GM19238 (cell line): ENCODE measurements at regions not wholly inside any gene's neighbourhood (a gene's known extent, or its start where the extent isn't known, plus 50 kb on each side); places are given as distances from the start of the nearest gene placed in this dataset.
"Not testable (repeated sequence)": the region's sequence is repeated elsewhere in the genome, so short reads cannot be mapped to it uniquely, and the experiment has no call there.

Experiments used
- DNase-seq: peaks from one replicate; pipeline ENCODE4 v3.0.0; 2011; ENCODE audit warnings: low spot score; ENCODE audit not compliant: insufficient read length

DNA sequence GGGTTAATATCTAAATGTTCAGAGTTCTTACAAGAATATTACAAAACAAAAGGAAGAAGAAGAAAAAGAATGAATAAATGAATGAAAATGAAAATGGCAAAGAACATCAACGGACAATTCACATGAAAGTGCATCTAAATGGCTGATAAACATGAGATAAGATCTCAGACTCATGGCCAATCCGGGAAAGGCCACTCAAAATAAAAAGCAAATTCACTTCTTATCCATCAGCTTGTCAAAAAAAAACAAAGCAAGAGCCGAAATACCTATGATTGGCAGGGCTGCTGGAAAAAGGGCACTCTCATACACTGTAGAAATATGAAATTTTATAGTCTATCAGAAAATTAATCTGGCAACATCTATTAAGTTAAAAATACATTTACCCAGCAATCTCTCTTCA lies 103.6 kb upstream of the EDEM3 start:
- no peak for DNase-seq

DNA sequence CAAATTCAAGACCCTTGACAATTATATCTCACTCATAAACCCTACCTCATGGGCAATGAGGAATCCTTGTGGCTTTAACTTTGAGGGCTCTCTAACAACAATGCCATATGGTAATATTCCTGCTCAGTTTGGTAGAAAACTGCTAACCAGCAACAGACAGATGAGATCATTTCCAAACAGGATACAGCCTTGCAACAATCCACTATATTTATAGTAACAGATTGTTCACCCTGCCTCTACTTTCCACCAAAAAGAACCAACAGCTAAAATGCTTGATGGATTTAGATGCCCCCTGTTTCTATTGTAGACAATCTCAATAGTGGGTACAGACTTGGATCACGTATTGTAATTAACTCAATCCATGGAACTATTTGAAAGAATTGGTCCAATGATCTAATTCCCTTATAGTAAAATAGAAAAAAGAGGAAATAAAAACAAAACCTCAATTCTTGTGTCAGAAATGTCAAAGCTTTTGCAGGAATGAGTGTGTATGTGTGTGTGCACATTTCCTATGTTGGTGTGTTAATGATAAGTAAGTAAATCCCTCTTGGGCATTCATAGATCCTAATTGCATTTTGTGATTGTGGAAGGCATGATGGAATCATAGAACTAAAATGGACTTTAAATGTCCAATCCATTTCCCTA lies 100.0 kb upstream of the EDEM3 start:
- no peak for DNase-seq

DNA sequence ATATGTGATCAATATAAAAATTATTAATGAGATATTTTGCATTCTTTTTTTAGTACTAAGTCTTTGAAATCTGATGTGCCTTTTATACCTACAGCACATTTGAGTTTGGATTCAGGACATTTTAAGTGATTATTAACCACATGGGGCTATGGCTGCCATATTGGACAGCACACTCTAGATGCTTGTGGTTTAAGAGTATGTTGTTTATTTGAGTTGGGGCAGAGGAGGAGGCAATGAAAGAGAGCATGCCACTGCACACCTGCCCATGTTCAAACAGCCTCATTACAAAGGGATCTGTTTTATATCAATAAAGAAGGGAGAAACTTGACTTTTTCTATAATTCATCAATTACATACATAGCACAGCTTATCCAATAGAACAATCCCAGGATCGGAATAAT lies 99.4 kb upstream of the EDEM3 start:
- DNase-seq, result no peak

DNA sequence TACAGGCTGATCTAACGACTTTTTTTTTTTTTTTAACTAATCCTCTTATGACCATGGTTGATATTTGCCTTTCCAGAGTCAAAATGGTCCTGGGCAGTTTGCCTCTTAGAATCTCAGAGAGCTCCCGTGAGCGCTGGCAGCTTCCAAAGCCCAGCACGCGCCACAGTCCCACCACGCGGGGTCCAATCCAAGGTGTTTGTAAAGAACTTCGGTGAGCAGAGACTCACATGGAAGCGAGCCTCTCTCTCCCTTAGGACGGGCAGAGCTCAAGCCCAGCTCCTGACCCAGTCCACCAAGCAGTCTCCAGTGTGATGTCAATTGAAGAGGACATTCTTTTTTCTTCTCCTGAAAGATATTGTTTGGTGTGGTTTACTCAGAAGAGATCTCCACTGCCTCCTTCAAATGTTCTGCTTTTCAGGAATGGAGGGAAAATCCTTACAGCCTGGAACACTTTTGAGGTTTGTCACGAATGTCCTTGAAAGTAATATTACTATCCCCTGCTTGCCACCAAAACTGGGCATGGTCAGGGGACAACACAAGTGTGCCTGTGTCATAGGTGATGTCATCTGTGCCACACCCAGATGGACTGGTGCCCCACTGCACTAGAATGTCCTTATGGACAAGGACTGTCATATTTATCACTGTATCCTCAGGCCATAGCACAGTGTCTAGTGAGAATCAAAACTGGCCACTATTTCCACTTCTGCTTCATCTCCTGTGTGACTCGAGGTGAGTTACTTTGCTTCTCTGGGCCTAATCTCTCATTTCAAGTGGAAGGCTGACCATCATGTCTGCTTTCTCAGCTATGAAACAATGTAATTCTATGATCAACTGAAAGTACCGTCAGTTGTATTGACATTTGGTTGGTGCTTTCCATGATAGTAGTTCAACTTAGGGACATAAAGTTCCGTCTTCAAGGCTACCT lies 97.4 kb upstream of the EDEM3 start:
- no peak for DNase-seq

DNA sequence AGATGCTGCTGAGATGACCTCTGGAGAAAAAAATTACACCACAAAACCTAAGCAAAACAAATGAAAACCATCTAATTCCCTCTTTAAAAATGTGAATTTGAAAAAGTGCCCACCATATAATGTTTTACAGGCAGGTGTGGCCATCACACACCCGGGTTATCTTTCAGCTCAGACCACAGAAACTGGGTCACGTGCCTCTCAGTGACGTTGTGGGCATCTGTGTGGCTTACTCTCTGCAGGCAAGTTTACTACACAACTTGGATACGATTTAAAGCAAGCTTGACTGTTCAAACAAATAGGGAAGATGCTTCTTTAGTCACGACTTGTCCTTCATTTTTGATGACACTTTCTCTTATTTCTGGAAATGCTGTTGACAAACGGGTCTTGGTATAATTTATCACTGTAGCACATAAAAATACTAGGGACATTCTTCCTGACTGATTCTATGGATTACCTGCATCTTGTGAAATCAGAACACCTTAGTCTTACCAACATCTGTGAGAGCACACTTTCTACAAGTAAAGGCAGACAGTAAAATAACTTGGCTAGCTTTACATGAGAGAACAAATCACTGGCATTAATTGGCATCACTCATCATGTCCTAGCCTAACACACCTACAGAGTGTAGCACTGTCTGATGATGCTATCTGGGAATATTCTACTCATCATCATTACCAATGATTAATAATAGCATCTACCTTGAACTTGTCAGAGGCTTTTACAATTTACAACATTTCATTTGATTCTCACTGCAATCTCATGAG lies 89.3 kb upstream of the EDEM3 start:
- DNase-seq, result no peak

DNA sequence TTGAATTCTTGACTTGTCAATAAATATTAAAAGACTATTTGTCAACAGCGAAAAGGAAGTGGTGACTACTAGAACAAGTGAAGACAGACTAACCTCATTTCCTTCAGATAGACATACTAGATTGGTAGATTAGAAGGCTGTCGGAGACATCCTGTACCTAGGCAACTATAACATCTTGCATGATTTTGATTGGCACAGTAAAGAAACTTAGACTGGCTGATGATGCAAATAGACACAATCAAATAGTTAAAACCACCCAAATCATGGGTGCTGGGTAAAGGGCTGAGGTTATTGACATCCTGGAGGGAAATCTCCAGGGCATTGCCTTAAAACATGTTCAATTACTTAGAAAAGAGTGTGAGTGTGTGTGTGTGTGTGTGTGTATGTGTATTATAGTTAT lies 85.9 kb upstream of the EDEM3 start:
- DNase-seq, result no peak

DNA sequence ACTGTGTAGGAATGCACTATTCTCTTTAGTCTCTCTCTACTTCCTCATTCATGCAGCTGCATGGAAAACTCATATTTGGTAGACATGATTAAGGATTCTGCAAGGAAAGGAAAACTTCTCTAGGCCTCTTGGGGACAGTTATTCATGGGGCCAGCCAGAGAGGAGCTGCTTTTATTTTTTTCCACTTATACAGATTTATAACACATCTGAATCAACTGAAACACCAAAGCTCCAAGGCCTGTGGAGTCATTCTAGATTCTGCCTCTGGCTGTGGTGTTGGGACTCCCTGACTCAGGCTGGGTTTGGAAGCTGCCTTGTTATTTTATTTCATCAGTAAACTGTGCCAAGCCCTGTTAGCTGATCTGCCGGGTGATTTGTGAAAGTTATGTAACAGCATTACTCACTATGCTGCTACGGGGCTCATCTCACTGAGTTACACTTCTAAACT lies 83.9 kb upstream of the EDEM3 start:
- no peak for DNase-seq

DNA sequence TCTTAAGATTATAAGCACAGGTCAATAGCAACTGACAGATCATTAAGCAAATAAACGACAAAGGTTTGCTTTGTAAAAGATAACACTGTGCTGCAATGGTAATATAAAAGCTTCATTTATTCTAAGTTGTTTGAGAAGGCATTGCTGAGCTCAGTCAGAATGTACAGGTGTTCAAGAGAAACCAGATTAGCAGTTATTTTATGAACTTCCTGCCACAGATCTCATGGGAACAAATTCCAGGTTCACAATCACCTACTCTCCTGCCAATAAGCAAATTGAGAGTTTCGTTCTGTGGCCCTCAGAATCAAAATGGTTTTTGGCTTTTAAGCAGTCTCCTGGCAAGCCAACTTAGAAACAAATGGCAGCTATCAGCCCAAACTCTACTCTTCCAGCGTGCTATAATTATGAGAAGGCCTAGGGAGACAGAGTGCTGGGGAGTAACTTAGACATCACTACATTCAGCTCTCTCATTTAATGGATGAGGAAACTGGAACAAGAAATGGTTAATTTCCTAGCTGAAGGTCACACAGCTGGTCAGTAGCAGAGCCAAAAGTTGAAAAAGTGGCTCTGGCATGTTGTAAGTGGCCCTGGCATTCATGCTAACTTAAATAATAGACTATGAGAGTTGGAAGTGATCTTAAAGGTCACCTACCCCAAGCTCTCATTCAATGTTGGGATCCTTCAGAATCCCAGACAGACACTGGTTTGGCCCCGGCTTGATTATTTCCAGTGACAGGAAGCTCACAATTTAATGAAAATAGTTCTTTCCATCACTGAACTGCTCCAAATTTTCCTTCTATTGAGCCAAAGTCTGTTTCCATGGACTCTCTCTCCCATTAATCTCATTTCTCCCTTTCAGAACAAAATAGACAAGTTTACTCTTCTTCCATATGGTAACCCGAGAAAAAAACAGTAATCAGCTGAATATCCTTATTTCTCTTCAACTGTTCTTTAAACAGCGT lies 82.6 kb upstream of the EDEM3 start:
- DNase-seq, result no peak

DNA sequence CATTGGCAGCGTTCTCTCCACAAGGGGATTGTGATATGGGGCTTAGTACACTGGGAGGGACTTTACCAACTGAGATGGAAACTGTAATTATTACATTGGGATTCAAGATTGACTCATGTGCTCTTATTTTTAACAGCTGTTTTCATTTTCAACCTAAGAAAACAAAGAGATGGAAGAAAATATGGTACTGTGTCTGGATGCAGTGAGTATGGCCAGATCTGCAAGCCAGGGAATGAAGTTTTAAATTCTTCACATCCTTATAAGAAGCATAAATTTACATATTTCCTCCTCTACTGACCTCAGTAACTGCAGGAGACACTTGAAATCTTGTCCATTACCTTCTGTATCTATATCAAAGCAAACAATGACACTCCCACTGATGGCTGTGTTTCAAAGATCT lies 81.5 kb upstream of the EDEM3 start:
- no peak for DNase-seq

DNA sequence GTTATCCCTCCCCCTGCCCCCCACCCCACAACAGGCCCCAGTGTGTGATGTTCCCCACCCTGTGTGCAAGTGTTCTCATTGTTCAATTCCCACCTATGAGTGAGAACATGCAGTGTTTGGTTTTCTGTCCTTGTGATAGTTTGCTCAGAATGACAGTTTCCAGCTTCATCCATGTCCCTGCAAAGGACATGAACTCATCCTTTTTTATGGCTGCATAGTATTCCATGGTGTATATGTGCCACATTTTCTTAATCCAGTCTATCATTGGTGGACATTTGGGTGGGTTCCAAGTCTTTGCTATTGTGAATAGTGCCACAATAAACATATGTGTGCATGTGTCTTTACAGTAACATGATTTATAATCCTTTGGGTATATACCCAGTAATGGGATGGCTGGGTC lies 79.3 kb upstream of the EDEM3 start:
- not testable (repeated sequence) for DNase-seq

DNA sequence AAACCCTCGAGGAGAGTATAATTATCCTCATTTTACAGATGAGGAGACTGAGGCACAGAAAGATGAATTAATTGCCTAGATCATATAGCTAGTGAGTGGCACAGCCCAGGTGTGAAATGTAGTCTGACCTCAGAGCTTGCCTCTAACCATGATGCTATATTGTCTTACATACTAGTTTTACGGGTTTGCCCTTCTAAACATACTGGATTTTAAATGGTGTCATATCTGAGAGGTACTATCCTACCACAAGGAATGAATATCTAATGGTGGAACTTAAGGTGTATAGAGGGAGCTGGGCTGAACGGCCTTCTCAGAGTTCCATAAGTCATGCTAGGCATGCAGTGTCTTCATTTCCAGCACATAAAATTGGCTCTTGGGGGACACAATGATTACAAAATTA lies 77.9 kb upstream of the EDEM3 start:
- no peak for DNase-seq

DNA sequence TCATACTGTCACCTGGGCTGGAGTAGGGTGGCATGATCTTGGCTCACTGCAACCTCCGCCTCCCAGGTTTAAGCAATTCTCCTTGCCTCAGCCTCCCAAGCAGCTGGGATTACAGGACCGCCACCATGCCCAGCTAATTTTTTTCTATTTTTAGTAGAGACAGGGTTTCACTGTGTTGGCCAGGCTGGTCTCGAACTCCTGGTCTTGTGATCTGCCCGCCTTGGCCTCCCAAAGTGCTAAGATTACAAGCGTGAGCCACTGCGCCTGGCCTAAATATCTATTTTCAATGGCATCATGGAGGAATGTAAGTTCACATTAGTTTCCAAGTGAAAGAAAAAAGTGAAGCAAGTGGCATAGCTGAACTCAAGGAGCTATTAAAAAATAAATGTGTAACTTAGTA lies 74.8 kb upstream of the EDEM3 start:
- not testable (repeated sequence) for DNase-seq

DNA sequence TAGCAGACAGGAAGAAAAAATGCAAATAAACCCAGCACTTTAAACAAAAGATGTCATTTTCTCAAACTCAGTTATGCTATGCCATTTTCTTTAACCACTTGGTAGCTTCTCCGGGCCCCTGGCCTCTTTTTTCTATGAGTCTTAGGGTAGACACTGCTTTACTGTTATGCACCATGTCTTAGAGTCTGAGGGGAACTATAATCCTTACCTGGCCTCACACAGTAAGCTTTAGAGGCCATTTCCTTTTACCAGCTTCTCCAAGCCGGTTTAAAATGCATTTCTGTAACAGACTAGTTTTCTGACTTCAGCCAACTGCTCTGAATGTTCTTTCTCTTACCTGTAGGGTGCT lies 73.7 kb upstream of the EDEM3 start:
- DNase-seq, result no peak

DNA sequence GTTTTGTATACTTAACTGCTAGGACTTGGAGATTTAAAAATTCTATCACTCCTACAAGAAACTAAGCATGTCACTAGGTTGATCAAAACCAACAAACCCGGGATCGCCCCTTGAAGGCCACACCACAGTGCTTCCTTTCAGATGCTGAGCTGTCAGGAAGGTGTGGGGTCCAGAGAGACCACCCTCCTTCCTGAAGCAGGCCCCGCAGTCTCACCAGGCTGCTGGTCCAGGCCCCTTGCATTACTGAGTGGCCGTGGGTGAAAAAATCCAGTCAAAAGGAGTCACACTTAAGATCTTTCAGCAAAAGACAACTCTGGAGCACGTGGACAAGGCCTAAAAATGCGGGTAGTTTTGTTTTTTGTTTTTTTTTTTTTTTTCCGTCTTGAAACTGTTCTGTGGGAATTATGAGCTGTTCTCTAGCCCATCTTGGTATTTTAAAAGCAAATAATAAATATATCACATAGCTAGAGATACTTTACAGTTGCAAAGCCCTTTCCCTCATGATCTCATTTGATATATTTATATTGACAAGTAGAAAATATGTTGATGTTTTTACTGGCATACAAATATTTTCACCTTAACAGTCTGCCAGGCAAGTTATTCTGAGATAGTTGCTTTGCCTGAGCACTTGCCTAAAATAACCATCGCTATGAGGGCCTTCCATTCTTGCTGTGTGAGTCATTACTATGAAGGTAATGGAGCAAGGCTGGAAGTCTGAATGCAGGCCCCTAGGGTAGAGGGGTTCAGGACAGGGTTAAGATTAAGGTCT lies 73.1 kb upstream of the EDEM3 start:
- DNase-seq, result no peak

DNA sequence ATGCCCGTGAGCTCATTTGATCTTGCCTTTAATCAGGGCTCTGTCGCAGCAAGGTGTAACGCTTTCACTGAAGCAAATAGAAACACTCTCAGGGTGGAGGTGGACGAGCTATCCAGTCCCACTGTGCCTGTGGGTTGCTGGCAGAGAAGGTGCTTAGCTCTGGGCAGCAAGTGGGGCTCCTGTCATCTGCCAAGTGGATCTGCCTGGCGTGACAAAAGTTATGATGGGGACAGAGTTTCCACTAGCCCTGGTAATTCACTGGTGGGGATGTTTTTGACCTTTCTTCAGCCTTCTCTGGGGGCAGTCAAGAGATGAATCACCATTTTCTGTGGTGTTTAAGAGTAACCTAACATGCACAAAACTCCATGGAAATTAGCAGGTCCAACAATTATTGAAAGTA lies 71.3 kb upstream of the EDEM3 start:
- no peak for DNase-seq

DNA sequence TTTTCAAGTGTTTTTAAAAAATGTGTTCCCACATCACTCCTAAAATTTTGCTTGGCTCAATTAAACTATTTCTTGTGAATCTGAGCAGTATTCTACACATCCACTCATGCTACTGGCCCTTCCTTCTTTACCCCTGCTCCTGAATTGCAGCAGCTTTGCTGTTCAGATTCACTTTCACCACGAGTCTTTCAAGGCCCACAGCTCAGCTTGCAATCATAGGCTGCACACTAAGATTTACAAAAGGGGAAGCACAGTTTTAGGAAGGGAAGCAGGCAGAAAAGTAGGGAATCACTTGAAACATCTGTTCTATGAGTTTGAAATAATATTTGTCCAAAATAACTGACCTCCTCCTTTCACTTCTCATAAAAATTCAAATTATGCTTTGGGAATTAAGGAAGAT lies 70.9 kb upstream of the EDEM3 start:
- no peak for DNase-seq

DNA sequence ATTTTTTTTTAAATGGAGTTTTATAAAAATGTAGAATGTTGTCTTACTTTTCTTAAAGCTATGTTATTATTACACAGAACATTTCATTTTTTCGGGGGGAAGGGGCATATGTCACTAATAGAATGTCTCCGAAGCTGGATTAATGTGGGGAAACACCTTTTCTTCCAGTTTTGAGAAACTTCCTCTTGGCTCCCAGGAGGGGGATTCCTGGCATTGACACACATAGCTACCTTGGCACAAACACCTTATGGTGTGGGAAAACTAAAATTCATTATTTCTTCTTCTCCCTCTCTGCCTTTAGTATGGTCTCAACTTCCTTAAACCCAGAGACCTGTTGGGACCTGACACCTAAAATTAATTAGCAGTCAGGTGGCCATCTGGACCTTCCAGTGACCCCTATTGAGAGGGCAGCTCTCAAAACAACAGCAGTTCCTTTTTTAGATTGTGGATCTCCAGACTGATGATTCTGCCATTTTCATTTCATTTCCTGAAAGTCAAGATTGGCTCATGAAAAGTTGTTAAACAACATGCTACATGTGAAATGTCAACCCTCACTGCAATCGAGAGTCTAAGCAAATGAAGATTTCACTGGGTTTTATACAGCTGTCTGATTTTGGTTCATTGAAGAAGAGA lies 70.1 kb upstream of the EDEM3 start:
- no peak for DNase-seq

DNA sequence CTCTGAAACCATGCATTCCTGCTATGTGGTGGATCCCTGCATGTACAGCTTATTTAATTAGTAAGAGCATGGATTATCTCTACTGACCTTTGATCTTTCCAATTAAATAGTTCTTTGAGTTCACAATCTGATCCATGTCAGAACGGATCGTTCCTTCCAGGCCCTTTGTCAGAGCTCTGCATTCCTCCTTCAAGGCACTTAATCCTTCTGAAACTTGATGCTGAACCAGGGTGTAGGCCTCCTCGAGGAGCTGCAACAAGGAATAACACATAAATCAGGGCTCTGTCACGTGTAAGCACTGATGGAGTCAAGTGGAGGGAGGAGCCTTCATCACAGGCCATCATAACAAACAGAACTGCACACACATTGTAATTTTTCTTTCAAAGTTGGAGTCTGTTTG lies 68.4 kb upstream of the EDEM3 start:
- no peak for DNase-seq

DNA sequence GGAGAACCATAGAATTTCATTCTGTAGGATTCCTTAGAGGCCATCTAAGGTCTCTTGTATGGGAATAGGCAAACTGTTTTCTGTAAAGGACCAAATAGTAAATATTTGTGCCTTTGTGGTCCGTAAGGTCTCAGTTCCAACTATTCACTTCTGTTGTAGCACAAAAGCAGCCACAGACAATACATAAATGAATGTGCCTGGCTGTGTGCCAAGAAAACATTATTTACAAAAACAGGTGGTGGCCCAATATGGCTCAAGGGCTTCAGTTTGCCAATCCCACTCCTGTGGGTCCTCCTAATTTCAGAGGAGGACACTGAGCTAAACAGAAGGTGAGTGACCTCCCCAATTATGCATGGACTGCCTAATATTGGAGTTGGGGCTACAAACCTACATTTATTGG lies 67.6 kb upstream of the EDEM3 start:
- DNase-seq, result no peak

DNA sequence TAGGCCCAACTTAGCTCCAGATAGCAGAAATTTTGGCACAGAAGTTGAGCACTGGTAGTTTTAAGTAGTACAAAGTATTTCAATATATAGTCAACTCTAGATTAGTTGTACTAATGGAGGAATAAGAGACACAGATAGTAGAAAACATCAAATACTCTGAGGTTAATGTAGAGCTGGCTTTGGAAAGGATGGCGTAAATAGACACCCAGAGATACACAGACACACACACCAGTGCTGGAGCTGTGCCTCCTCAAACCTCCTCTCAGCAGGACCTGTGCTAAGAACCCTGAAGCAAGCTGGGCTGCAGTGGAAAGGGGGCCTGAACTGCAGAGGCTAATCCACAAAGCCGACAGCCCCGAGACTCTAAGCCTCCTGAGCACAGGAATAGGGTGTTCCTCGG lies 67.0 kb upstream of the EDEM3 start:
- no peak for DNase-seq
